ENCODE measurements at regions not wholly inside any gene's neighbourhood (a gene's known extent, or its start where the extent isn't known, plus 50 kb on each side); places are given as distances from the start of the nearest gene placed in this dataset.

DNA sequence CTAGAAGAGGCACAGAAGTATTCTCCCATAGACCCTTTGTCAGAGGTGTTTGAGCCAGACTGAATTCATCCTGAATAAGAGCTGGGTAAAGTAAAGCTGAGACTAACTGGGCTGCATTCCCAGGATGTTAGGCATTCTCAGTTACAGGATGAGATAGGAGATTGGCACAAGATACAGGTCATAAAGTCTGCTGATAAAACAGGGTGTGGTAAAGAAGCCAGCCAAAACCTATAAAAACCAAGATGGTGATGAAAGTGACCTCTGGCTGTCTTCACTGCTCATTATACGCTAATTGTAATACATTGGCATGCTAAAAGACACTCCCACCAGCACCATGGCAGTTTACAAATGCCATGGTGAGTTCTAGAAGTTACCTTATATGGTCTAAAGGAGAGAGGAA is 364.9 kb upstream of the TMEFF2 start:
- Histone ChIP-seq H3K27ac (ENCODE audit: low read depth in 1 of 2, low read length in 2 of 2) (no peak overlapping the region), H3K9me3 (replicated peaks in 1 of 2; ENCODE audit: control insufficient read depth in 1 of 2, insufficient read depth in 1 of 2, low read length in 2 of 2) (peaks cover 0 to 4% of the 10 kb centered on the region in 2 donors), H3K4me3 (replicated peaks in 1 of 3; ENCODE audit: low read depth in 2 of 3, low read length in 3 of 3) (no peak overlapping the region), H2AFZ (ENCODE audit: insufficient read depth, low read depth, low read length, poor library complexity, severe bottlenecking) (no peak overlapping the region), H3K36me3 (replicated peaks in 1 of 2; ENCODE audit: control insufficient read depth in 1 of 2, insufficient read depth in 2 of 2, low read length in 2 of 2) (no peaks in the 10 kb centered on the region), H3K9ac (ENCODE audit: insufficient read depth, low read length, poor library complexity, severe bottlenecking) (no peak overlapping the region), H4K20me1 (ENCODE audit: insufficient read depth, low read length) (no peaks in the 10 kb centered on the region), H3K4me2 (replicated peaks; ENCODE audit: extremely low read depth, low read length, poor library complexity, severe bottlenecking) (no peak overlapping the region), H3K4me1 (ENCODE audit: control insufficient read depth in 1 of 2, insufficient read depth in 2 of 2, low read length in 2 of 2) (no peaks in the 10 kb centered on the region), H3K27me3 (ENCODE audit: control insufficient read depth in 2 of 2, insufficient read depth in 2 of 2, low read length in 2 of 2) (no peaks in the 10 kb centered on the region), H3K79me2 (ENCODE audit: insufficient read depth, low read length) (no peaks in the 10 kb centered on the region)
- intact Hi-C loops (cut with micrococcal nuclease), result no loop called here
- Mint-ChIP-seq H3K9me3 (peaks cover 0 to 9% (median 0%) of the 10 kb centered on the region in 7 donors), H3K27ac (no peak overlapping the region), H3K4me3 (no peak overlapping the region), H3K27me3 (ENCODE audit: low read depth in 3 of 3) (no peaks in the 10 kb centered on the region), H3K36me3 (no peaks in the 10 kb centered on the region), H3K4me1 (no peaks in the 10 kb centered on the region)
- WGBS (ENCODE audit: insufficient coverage), result no CpG with 5 or more reads among the region's 1 CpG
- DNase-seq, result no peak
- TF ChIP-seq, protein P1, sequence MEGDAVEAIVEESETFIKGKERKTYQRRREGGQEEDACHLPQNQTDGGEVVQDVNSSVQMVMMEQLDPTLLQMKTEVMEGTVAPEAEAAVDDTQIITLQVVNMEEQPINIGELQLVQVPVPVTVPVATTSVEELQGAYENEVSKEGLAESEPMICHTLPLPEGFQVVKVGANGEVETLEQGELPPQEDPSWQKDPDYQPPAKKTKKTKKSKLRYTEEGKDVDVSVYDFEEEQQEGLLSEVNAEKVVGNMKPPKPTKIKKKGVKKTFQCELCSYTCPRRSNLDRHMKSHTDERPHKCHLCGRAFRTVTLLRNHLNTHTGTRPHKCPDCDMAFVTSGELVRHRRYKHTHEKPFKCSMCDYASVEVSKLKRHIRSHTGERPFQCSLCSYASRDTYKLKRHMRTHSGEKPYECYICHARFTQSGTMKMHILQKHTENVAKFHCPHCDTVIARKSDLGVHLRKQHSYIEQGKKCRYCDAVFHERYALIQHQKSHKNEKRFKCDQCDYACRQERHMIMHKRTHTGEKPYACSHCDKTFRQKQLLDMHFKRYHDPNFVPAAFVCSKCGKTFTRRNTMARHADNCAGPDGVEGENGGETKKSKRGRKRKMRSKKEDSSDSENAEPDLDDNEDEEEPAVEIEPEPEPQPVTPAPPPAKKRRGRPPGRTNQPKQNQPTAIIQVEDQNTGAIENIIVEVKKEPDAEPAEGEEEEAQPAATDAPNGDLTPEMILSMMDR (IDR thresholded peaks at IDR 0.05), result no peak

DNA sequence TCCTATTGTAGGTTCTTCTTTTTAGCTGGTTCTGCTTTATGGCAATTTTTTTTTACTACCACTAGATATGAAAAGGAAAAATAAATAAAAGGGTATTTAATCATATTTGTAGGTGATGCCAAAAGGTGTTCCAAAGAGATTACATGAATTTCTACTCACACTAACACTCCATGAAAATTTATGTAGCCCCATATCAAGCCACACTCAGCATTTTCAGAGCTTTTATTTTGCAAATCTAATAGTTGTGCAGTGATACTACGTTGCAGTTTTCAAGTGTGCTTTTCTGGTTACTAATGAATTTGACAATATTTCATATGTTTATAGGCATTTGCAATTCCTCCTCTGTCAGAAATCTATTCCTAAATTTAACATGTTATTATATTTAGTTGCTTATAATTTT is 363.9 kb upstream of the TMEFF2 start:
- Histone ChIP-seq H3K4me3 (replicated peaks in 1 of 3; ENCODE audit: low read depth in 2 of 3, low read length in 3 of 3) (no peak overlapping the region), H3K4me2 (replicated peaks; ENCODE audit: extremely low read depth, low read length, poor library complexity, severe bottlenecking) (no peak overlapping the region), H3K27me3 (ENCODE audit: control insufficient read depth in 2 of 2, insufficient read depth in 2 of 2, low read length in 2 of 2) (no peaks in the 10 kb centered on the region), H3K9ac (ENCODE audit: insufficient read depth, low read length, poor library complexity, severe bottlenecking) (no peak overlapping the region), H3K9me3 (replicated peaks in 1 of 2; ENCODE audit: control insufficient read depth in 1 of 2, insufficient read depth in 1 of 2, low read length in 2 of 2) (peaks cover 0 to 4% of the 10 kb centered on the region in 2 donors), H3K27ac (ENCODE audit: low read depth in 1 of 2, low read length in 2 of 2) (no peak overlapping the region), H3K4me1 (ENCODE audit: control insufficient read depth in 1 of 2, insufficient read depth in 2 of 2, low read length in 2 of 2) (no peaks in the 10 kb centered on the region), H3K36me3 (replicated peaks in 1 of 2; ENCODE audit: control insufficient read depth in 1 of 2, insufficient read depth in 2 of 2, low read length in 2 of 2) (no peaks in the 10 kb centered on the region), H2AFZ (ENCODE audit: insufficient read depth, low read depth, low read length, poor library complexity, severe bottlenecking) (no peak overlapping the region), H3K79me2 (ENCODE audit: insufficient read depth, low read length) (no peaks in the 10 kb centered on the region), H4K20me1 (ENCODE audit: insufficient read depth, low read length) (no peaks in the 10 kb centered on the region)
- Mint-ChIP-seq H3K36me3 (no peaks in the 10 kb centered on the region), H3K9me3 (peaks cover 0 to 9% (median 0%) of the 10 kb centered on the region in 7 donors), H3K27me3 (ENCODE audit: low read depth in 3 of 3) (no peaks in the 10 kb centered on the region), H3K27ac (no peak overlapping the region), H3K4me3 (no peak overlapping the region), H3K4me1 (no peaks in the 10 kb centered on the region)
- intact Hi-C loops (cut with micrococcal nuclease), result no loop called here
- TF ChIP-seq, protein P1 (IDR thresholded peaks at IDR 0.05), result no peak
- no peak for DNase-seq
- no CpG with 5 or more reads among the region's 1 CpG for WGBS (ENCODE audit: insufficient coverage)

Data from CD14-positive monocyte (primary cell).